GM21423 (cell line): ENCODE measurements at regions not wholly inside any gene's neighbourhood (a gene's known extent, or its start where the extent isn't known, plus 50 kb on each side); places are given as distances from the start of the nearest gene placed in this dataset.
"Not testable (repeated sequence)": the region's sequence is repeated elsewhere in the genome, so short reads cannot be mapped to it uniquely, and the experiment has no call there.

Experiments
- ATAC-seq: cut with Tn5 transposase; IDR thresholded peaks from one replicate; pipeline ENCODE4 v1.9.1; 2021; ENCODE audit warnings: mild to moderate bottlenecking, moderate library complexity; ENCODE audit not compliant: unreplicated experiment

DNA sequence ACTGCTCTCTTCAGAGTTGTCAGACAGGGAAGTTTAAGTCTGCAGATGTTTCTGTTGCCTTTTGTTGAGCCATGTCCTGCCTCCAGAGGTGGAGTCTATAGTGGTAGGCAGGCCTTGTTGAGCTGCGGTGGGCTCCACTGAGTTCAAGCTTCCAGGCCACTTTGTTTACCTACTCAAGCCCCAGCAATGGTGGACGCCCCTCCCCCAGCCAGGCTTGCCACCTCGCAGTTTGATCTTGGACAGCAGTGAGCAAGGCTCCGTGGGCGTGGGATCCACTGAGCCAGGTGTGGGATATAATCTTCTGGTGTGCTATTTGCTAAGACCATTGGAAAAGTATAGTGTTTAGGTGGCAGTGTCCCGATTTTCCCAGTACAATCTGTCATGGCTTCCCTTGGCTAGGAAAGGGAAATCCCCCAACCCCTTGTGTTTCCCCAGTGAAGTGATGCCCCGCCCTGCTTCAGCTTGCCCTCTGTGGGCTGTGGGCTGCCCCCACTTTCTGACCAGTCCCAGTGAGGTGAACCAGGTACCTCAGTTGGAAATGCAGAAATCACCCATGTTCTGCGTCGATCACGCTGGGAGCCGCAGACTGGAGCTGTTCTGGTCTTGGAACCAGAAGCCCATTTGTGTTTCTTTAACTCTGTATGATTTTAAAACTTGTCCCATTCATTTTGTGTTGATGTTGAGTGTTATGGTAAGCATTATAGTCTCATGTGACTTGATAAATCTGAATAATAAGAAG, 89.2 kb upstream of the CALCR start:
- ATAC-seq: no peak

GRCh38 chr7:93658163-93658562, 83.6 kb upstream of the CALCR start:
- not testable (repeated sequence) for ATAC-seq

DNA sequence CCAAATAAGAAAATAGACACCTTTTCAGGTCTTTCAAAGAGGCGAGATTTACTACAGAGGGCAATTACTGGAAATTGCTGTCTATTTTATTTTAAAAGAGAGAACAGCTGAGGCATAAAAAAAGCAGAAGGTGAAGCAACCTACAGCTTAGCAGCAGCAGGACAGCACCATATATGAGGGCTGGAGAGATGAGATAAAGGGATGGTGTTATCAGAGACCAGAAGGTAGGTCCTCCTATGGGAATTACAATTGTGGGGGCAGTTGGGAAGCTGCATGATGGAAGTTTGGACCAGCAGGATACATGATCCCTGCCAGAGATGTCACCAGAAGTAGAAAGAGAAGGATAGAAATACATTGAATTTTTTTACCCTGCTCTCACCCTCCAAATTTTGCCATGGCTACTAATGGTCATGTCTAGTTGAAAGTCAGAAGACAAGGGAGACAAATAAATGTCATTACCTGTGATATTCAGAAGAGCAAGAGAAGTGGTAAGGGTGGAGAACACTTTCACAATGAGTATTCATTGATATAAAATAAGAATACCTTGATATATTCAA, 77.2 kb upstream of the CALCR start:
- ATAC-seq: no peak

DNA sequence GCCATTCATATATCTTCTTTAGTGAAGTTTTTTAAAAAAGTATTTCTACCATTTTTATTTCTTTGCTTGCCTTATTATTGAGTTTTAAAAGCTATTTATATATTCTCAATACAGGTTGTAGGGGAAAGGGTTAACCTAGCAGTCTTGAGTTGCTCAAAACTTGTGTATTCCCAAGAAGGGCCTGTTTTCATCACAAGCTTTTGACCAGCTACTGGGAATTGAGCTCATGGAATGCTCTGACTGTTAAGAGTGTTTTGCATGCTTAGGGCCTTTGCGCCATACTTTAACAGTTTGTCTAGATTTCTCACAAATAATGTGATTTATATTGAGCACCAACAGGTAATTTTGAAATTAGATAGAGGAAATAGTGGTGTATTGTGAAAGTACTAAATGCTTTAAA, 72.0 kb upstream of the CALCR start:
- ATAC-seq: no peak

- no peak for ATAC-seq
These were observed 61.8 kb upstream of the CALCR start for GRCh38 chr7:93636276-93636675.

DNA sequence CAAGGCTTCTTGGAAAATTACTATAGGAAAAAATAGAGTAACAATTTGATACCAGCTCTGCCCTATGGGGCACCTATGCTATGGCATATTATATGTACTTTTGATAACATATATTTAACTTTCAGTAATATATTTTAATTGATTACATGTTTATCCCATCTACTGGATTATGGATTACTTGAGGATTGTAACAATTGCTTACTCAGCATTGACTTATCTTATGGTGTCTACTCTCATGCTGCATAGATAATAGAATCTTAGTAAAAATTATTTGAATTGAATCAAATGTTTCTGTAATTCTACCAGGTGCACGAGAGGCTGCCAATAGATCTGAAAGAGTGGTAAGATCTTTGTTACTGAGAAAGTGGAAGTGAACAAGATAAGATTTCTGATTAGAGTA, 57.8 kb upstream of the CALCR start:
- no peak for ATAC-seq

GRCh38 chr7:93629291-93629801, 54.8 kb upstream of the CALCR start:
- ATAC-seq: no peak

- ATAC-seq: no peak
These were observed 52.3 kb upstream of the CALCR start for GRCh38 chr7:93626869-93627268.
